Kidney tubule cell (primary cell): ENCODE measurements at regions not wholly inside any gene's neighbourhood (a gene's known extent, or its start where the extent isn't known, plus 50 kb on each side); places are given as distances from the start of the nearest gene placed in this dataset.
"Not testable (repeated sequence)": the region's sequence is repeated elsewhere in the genome, so short reads cannot be mapped to it uniquely, and the experiment has no call there.

ENCODE experiments used
- DNase-seq: peaks from one replicate; pipeline ENCODE4 v3.0.0-alpha.2; 2018; ENCODE audit warnings: low spot score

DNA sequence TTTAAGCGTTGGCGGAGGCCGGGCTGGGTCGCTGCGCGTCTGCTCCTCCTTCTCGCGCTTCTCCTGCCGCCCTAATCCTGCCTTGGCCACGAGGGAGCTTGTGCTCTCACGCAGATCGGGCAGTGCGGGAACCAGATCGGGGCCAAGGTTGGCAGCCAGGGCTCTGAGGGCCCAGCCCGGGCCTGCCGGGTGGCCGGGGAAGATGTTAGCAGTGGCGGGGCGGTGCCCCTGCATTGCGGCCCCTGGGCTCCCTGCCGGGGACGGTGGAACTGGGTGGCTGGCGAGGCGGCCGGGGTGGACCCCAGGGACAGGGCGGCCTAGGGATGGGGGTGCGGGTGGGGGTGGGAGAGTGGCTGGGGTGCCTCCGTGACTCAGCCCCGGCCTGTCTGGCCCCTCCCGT, 297.4 kb downstream of the CACNA1B start:
- DNase-seq, result not testable (repeated sequence)

DNA sequence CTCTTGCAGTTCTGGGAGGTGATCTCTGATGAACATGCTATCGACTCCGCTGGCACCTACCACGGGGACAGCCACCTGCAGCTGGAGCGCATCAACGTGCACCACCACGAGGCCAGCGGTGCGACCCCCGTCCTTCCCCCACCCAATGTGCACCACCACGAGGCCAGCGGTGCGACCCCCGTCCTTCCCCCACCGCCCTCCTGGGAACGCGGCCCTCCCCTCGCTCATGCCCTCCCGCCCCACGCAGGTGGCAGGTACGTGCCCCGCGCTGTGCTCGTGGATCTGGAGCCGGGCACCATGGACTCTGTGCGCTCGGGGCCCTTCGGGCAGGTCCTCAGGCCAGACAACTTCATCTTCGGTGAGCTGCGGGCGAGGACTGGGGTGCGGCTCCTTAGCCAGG, 297.8 kb downstream of the CACNA1B start:
- not testable (repeated sequence) for DNase-seq

DNA sequence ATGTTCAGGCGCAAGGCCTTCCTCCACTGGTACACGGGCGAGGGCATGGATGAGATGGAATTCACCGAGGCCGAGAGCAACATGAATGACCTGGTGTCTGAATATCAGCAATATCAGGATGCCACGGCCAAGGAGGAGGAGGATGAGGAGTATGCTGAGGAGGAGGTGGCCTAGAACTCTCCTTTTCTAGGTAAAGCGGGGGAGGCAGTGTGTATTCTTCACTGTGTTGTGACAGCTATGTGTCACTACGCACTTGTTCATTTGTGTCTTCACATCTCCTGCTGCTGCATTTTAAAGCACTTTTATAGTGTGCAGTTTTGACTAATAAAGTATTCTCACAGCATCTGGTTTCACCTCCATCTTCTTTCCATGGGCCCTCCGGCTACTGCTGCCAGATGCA, 299.5 kb downstream of the CACNA1B start:
- DNase-seq, result not testable (repeated sequence)

DNA sequence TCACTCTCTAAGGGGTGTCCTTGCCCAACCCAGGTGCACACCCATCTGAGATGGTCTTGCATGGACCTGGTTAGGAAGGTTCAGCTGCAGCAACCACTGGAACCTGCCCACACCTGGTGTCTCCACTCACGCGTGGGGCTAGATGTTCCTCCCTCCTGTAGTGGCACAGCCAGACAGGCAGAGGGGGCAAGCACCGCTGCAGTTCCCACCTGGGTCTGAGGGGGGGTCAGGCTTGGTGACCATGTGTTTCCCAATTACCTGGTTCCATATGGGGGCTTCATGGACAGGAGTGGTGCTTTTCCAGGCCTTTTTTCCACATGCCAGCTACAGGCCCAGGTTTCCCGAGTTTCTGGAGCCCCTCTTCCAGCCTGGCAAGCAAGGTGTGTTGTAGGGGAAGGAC, 301.4 kb downstream of the CACNA1B start:
- not testable (repeated sequence) for DNase-seq

DNA sequence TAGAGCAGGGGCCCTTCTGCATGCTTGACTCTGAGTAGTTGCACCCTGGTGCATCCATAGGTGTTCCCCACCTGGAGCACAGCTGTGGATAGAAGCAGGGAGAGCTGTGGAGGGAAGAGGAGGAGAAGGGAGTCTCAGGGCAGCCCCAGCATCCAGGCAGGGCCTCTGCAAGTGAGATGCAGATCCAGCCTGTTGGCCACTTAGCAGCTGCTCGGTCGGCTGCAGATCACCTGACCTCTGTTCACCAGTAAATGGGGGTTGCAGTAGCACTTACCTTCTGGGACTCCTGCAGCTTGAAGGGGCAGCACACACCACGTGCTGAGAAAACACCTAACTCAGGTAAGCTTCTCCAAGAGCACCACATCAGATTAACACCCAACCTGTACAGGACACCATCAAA, 302.1 kb downstream of the CACNA1B start:
- not testable (repeated sequence) for DNase-seq

DNA sequence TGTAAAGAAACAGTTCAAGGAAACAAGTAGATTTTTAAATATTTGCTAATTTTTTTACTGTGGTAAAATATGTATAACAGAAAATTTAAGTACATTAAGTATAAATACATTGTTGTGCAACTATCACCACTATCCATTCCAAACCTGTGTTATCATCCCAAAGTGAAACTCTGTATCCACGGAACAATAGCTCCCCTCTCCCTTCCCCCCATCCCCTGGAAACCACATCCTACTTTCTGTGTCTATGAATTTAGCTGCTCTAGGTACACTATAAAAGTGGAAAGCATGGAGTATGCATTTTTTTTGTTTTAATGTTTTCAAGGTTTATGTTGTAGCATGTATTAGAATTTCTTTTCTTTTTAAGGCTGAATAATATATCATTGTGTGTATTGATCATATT, 304.4 kb downstream of the CACNA1B start:
- DNase-seq, result not testable (repeated sequence)

DNA sequence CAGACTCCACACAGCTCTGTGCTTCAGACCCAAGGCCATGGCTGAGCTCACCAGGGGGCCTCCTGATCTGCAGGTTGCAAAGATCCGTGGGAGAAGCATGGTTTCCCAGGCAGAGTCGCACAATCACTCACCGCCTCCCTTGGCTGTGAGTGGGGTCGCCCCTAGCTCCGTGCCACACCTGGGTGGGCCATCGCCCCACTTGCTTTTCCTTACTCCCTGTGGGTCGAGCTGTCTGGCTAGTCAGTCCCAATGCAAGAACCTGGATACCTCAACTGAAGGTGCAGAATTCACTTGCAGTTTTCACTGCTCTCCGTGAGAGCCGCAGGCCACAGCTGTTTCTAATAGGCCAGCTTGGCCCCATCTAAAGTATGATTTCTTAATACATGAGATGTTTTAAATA, 319.6 kb downstream of the CACNA1B start:
- not testable (repeated sequence) for DNase-seq

DNA sequence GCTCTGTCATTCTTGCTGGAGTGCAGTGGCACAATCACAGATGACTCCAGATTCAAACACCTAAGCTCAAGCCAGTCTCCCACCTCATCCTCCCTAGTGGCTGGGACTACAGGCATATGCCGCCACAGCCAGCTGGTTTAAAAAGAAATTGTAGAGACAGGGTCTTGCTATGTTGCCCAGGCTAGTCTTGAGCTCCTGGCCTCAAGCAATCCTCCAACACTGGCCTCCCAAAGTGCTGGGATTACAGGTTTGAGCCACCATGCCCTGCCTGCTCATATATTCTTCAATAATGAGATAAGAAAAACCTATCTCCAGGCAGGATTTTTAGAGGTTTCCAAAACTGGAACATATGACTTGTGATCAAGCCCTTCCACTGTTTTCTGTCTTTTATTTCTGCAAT, 321.4 kb downstream of the CACNA1B start:
- DNase-seq, result not testable (repeated sequence)

DNA sequence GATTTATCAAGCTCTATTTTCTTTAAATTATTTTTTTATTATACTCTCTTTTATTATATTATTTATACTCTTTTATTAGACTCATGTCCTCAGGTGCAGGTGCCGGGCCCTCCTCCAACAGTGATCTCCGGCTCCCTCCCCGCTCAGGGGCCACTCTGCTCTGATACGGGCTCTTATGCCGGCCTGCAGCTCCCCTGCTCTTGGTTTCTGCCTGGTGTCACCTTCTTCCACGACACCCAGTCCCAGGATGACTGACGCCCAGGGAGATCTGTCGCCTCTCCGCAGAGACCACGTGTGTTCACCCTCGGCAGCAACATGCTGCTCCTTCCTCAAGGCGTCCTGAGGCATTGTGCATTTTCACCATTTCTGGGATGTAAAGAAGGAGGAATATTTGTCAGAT, 322.3 kb downstream of the CACNA1B start:
- not testable (repeated sequence) for DNase-seq

DNA sequence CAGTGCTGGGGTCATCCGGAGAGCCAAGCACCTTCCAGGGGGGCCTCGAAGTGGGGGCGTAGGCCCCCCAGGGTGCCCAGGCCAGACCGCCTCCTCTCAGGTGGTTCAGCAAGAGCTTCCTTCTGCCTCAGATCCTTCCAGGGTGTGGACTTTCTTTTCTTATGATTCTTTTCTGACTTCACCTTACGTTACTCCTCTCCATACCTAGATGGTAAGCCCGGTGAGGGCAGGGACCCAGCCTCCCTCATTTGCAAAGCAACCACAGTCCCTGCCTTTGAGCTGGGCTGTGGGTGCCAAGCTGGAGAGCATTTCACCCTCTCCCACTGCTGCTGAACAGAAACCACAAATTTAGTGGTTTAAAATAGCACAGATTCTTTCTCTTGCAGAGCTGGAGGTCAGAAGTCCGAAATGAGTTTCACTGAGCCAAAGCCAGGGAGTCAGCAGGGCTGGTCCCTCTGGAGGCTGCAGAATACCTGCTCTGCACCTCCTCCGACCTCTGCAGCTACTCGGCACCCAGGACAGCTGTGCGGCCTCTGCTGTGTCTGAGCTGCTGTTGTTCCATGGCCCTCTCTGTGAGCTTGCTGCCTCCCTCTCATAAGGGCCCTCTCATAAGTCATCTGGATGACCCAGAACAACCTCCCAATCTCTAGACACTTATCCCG, 323.0 kb downstream of the CACNA1B start:
- not testable (repeated sequence) for DNase-seq

DNA sequence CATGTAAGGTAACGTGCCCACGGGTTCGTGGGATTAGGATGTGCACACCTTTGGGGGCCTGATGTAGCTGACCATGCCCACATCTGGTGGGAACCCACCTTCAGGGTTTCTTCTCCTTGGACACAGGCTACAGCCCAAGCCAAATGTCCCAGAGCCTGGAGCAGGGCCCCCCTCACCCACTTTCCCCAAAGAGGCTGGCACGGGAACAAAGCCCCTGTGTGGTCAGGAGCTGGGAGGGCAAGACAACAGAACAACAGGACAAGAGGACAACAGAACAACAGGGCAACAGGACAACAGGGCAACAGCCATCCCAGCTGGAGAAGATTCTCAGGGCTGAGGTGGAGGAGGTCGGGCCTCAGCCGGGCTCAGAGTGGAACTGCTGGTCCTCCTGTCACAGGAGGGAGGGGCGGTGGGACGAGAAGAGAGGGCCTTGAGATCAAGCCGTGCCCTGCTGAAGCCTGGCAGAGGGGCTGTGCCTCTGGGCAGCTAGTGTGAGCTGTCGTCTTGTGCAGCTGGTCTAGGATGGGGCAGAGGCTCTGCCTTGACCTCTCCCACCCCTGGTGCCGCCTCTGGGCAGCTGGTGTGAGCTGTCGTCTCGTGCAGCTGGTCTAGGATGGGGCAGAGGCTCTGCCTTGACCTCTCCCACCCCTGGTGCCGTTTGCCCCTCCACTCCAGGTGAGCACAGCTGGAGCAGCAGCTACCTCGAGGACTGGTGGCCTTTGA, 323.7 kb downstream of the CACNA1B start:
- not testable (repeated sequence) for DNase-seq

DNA sequence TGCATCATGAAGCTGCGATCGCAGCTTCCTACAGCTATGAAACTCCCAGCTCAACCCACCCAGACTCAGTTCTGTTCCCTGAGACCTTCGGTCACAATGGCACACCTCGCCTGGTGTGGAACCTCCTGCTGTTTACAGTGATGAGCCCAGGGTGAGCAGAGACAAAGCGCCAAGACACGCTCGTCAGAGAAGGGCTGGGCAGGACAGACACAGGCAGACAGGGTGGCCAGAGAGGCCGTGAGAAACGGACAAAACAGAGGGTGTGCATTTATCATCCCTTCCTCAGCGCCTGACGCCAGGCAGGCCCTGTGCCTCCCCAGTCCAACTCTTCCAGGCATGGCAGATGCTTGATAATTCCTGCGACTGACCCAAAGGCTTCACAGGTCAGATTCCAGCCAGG, 324.5 kb downstream of the CACNA1B start:
- DNase-seq, result not testable (repeated sequence)

DNA sequence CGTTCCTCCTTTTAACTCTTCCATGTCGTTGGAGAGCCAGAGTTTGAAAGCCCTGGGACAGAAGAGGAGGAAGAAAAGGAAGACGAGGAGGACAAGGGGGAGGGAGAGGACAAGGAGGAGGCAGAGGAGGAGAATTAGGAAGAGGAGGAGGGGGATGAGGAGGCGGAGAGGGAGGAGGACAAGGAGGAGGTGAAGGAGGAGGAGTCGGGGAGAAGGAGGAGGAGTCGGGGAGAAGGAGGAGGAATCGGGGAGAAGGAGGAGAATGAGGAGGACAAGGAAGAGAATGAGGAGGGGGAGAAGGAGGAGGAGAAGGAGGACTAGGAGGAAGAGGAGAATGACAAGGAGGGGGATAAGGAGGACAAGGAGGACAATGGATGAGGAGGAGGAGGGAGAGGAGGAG, 325.7 kb downstream of the CACNA1B start:
- not testable (repeated sequence) for DNase-seq

DNA sequence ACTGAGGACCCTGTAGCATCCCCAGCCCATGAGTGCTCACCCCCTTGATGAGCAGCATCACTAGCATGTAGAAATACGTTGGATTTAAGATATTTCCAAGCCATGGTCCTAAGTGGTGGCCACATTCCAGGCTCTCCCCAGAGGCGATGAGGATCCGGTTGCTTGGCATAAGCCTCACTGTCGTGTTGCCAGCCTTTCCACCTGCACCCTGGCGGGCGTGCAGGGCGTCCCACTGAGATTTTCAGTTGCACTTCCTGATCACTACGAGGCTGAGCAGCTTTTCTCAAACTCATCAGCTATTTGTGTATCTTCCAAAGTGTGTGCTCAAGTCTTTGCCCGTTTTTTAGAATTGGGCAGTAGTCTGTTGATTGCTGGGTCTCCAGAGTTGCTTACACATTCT, 326.3 kb downstream of the CACNA1B start:
- DNase-seq, result not testable (repeated sequence)

DNA sequence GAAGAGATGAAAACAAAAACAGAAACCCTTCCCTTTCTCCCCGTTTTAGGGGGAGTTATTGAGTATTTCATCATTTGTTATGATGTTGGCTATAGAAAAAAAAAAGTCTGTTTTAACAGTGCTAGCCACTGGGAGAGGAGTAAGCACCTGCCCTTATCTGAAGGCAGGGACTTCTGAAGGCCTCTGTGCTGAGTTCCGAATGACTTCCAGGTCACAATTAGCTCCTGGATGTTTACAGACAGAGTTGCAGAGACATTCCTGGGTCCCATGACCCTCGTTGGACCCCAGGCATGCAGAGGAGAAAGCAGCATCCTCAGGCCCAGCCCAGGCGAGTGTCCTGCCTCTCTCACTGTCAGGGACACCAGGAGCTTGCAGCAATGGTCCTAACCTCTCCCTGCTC, 328.5 kb downstream of the CACNA1B start:
- not testable (repeated sequence) for DNase-seq

DNA sequence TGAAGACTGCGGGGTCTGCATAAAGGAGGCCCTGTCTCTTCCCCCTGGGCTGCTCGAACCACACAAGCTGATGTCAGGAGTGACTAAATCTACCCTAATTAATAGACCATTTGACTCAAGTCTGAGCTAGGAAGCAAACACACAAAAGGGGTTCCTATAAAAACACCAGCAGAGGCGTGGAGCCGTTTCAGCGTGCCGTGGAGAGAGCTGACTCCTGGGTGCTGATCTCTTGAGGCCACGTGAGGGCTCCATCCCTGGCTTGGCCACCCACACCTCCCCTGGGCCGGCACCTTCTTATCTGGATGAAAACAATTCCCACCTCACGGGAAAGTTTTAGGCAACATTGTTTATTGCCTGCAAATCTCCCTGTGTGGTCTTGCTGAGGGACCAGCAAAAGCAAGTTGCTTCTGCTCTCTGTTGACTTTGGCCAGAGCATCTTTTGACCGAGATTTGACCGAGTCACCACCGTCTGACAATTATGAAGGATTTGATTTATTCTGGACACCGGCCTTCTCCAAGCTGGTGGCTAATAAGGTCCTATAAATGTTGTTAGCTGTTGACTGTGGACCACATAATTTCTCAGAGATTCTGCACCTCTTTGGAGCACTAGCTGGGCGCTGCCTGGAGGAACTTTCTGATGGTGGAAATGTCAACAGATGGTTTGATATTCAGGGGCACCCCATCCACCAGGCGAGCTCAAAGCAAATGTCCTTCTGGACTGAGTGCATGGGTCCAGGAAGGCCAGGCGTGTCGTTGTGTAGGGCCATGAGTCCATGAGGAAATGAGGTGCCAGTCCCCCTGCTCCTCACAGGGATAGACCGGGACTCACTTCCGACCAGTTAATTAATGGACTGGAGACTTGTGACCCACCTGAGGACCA, 330.0 kb downstream of the CACNA1B start:
- DNase-seq, result not testable (repeated sequence)

DNA sequence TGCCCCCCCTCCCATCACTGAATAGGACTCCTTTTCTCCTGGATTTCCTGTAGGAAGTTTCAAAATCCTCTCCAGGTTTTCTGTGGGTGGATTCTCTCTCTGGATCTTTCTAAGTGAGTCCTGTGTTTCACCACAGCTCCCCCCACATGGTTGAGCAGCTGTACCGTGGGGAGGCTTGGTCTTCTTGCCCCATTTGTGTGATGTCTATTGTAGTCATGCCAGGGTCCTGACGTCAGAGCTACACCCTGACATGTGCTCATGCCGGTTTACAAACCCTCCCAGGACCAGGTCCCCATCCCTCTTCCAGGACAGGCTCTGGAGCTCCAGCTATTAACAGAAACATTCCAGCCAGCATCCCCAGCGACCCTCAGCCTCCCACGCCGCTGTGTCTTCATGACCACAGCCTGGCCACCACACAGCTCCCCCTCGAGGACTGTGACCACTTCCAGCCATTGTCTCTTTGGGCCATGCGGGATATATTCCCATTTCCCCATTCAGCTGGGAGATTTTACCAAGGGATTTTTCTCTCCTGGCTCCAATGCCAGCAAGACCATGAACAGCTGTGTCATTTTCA, 331.6 kb downstream of the CACNA1B start:
- not testable (repeated sequence) for DNase-seq

DNA sequence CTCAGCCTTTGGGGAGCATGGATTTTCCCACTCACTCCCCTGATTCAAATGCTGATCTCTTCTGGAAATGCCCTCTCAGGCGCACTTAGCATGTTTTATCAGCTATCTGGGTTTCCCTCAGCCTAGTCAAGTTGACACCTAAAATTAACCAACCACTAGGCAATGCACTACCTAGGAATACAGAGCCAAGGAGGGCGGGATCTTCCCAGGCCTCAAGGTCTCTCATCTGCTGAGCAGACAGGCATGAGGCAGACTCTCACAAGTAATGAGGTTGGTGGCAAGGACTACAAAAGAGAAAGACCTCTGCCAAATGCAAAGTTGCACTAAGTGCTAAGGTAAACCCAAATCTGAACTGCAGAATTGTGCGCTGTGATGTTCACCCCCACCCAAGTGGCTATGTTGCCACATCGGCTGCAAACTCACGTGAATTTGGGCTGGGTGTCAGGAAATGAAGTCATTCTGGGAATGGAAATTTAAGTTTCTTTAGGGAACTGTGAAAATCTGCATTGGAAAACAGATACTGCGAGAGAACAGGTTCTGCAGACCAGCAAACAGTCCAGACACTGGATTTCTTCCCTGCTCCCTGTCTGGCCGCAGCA, 332.9 kb downstream of the CACNA1B start:
- DNase-seq, result not testable (repeated sequence)

DNA sequence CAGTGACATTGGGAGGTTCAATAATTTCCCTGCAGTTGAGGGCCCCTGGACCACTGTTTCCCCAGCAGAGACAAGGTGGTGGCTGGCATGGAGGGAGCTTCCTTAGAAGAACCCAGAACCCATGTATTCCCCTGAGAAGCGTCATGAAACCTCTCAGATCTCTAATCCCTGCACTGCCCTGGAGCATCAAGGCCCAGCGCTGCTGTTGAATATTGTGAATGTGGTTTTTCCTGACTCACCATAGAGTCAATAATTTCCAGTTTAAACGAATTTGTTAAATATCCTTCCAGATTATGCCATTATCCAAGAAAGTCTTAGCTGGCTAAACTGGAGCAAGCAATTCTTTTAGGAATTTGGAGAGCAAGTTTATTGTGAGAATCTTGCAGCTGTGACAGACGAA, 333.5 kb downstream of the CACNA1B start:
- not testable (repeated sequence) for DNase-seq

DNA sequence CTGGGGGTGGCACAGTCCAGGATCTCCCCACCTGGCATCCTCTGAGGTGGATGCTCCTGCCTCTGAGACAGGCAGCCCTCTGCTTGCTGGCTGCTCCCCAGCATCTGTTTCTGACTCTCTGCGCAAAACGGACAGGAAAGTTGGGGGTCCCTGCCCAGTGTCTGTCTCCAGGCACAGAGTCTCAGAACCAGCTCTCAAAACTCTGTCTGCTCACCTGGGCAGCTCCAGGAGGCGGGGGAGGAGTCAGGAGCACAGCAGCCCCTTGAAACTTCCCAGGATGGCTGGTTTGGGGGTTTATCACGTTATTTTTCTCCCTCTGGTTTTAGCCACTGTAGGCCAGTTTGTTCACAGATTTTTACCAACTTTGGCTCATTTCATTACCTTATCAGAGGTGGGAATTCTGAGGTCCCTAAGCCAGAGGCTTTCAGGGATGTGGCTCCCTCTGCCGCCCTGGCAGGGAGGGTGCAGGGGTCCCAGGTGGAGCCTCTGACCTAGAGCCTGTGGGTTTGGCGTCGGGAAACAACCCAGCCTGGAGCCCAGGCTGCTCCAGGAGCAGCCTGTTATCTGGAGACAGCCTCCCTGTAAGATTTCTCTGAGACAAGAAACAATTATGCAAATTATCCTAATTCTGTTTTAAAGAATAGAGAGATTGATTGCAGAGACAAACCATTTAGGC, 334.1 kb downstream of the CACNA1B start:
- peak; percentile 10 for DNase-seq

DNA sequence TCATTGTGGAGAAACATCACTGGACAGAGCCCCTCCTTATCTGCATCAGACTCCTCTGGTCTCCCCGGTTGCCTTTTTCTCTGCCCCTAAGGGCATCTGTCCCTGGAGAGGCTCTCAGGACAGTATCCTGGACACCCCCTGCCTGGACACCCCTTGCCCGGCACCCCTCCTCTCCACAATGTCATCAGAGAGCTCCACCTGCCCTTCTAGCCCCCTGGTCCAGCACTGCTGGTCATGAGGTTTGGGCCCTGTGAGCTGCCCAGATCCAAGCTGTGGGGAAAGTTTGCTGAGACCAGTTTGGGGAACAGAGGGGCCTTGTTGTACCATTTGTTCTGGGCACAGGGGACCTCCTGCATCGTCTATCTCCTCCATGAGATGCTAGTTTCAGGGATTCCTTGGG, 335.2 kb downstream of the CACNA1B start:
- not testable (repeated sequence) for DNase-seq
